HG02798 (cell line): ENCODE measurements at regions not wholly inside any gene's neighbourhood (a gene's known extent, or its start where the extent isn't known, plus 50 kb on each side); places are given as distances from the start of the nearest gene placed in this dataset.

Experiments used
- ATAC-seq: cut with Tn5 transposase; IDR thresholded peaks from one replicate; pipeline ENCODE4 v1.9.1; 2021; ENCODE audit warnings: mild to moderate bottlenecking; ENCODE audit not compliant: unreplicated experiment, poor library complexity

DNA sequence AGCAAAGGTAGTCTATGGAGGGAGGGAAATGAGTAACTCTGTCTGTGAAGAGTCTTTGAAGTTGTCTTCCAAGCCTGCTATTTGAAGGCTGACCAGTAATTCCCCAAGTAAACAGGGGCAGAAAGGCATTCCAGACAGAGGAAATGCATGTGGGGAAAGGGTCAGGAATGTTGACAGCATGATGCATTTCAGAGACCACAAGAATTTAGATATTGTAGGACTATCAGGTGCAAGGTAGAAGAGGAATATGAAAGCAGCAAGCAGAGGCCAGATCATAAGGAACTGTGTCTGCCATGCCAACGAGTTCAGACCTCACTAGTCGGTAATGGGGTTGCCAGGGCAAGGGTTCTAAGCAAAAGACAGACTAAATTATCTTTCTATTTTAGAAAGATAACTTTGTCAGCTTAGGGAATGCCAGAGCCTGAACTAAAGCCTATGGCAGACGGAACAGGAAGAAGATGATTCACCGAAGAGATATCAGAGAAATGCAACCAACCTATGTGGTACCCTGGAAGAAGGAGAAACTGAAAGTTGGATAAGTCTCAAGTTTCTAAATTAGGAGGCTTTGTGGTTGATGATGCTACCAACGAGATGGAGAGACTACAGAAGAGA lies 327.0 kb upstream of the RORA start:
- ATAC-seq, result no peak

DNA sequence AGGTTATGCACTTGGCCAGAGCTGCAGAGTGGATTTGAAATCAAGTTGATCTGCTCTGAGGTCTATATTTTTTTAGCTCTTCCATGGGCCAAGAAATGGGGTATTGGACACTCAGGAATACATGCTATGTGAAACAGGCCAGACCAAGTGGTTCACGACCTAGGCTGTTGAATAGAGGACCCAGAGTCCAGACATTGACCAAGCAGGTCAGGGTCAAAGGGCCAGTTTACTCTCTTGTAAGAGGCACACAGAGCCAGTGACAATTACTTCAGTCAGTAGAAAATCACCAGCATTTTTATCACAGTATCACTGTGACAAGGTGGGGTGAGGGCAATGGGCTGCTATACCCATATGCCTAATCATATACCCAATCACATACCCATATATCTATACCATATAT lies 320.6 kb upstream of the RORA start:
- no peak for ATAC-seq

DNA sequence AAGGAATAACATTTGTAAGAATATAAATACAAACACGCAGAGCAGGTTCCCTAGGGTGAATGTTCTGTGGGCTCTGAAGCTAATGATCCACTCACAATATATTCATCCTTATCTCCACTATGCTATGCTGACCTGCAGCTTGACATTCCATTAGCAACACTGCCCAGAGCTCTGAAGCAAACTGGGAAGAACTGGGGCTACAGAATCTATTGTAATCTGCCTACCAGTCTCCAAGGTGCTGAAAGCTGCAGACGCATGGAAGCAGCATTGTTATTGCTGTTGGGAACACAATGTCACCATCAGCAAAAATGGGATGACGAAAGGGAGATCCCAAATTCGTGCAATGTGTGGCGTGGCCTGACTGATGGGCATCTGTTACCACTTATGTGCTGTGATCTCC lies 316.7 kb upstream of the RORA start:
- no peak for ATAC-seq

DNA sequence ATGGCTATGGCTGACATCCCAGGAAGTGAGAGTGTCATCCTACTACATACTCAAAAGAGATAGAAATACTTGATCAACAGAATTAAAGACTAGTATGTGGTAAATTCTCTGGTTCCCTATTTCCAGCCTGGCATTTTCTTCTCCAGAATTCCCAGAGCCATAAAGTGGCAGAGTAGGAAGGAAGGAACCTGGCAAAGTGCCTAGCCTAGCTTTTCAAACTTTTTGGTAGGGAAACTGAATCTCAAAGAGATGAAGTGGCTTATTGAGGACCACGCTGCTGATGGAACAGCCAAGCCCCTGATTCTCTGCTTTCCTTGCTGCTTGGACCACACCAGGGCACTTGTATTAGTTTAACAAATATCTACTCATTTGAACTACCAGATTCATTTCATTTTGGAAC lies 312.4 kb upstream of the RORA start:
- no peak for ATAC-seq

DNA sequence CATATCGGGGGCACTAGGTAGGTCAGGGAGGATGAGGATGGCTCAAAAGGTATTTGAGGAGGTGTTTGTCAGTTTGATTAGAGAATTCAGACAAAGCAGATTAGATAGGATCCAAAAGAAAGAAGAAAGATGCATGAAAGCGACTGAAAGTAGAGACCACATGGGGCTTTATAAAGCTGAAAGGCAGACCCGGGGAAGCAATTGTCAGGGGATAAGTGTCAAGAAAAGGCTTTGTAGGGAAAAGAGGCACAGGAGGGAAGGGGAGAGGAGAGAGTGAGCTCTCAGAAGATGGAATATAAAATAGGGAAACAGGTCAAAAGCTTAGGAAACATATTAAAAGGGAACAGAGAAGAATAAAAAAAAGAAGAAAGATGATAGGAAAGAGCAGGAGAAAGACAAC lies 308.2 kb upstream of the RORA start:
- no peak for ATAC-seq

DNA sequence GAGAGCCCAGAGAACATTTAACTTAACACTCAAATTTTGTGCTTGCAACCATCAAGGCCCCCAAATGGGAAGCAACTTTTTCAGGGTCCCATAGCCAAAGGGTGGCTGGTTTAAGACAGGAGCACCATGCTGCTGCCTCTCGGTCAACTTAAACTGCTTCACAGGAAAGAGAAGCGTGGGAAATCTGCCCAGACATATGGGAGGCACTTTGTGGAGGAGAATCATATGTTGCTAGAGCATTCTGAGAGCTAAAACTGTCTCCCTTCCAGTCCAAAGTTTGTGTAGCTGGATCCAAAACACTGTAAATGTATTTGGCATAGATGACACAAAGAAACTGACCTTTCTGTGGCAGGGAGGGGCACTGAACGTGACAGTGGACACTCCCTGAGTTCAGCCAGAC lies 305.9 kb upstream of the RORA start:
- ATAC-seq, result no peak

DNA sequence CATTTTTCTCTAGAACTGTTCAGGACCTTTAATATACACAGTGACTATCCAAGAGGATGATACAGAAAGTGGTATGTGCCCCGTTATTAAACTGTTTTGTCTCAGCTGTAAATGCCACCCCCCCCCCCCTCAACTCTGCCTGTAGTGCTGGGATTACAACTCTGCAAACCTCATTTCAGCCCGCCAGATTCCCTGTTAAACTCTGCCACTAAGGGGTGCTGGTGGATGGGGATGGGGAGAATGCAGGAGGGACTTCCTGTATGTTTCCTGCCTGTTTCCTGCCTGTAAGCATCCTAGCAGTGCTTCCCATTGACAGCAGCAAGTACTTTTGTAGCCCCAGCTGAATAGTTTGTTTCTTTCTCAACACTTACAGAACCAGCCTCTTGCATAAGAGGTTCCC lies 301.7 kb upstream of the RORA start:
- ATAC-seq, result no peak

DNA sequence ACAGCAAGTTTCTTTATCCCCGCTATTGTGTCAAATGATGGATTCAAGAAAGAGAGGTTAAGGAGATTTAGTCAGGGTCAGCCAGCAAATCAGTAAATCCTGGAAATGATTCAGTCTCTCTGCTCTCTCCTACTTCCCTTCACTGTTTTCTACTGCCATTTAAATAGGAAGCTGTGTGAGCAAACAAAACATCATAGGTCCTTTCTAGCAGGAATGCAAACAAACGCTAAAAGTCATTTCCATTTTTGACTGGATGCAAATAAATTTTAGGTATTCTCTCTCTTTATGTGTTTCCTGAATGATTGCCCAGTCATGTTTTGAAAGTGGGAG lies 299.4 kb upstream of the RORA start:
- ATAC-seq, result no peak

DNA sequence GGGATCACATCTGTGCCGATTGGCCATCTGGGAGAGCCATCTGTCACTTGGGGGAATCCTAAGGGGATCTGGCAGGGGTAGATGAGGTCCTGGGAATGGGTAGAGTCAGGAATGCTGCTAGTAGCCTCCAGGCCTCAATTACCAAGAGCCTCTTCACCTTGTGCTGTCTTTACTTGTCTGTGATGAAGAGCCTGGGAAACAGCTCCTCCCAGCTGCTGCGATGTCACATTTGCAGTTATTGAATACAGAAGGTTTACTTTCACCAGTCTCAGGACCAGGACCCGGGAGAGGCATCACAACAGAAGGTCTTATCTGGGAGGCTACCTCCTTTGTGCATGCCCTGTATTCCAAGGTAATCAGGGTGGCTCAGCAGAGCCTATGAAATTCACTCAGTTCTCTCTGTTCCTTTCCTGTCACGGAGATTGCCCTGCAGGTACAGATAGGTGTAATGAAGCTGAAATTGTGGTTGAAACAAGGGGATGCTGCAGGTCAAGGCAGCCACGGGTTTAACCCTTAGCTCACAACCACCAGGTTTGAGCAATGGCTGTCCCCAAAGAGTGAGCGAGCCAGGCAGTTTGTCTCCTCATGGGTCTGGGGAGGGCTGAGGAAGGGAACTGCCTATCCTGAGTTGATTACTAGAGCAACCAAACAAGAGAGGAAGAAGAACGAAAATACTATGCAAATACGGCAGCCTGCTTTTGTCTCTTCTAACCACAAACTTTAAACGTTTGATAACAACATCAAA lies 298.9 kb upstream of the RORA start:
- no peak for ATAC-seq

DNA sequence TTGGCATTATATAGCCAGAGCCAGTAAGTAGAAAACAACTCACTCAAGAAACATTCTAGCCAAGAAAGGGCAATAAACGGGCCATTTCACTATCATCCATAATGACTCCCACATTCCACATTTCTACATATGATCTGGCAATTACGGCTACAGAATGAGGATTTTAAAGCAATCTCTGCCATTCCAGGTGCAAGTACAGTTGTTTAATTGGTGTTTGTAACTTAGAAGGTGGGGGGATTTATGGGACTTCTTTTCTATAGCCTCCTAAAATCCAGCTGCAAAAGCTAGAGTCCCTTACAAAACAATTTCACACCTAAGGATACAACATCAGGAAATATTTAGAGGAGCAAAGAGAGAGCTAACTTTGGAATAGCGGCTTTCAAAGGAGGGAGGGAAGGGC lies 295.4 kb upstream of the RORA start:
- ATAC-seq, result no peak

DNA sequence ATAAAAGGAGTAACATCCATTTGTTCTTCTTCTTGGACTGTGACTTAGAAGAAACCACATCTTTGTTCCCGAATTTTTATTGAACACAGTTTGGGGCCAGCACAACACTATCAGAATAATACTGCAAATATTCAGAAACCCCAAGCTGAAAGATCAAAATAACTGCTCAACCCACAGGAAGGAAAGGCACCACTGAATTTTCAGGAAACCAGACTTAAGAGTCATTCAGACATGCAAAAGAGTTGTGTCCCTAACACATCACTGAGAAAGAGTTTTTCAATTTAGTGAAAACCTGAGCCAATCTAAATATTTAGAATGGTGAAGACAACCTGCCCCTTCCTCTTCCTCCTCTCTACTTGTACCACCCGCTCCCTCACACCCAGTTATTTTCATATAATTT lies 295.0 kb upstream of the RORA start:
- no peak for ATAC-seq

DNA sequence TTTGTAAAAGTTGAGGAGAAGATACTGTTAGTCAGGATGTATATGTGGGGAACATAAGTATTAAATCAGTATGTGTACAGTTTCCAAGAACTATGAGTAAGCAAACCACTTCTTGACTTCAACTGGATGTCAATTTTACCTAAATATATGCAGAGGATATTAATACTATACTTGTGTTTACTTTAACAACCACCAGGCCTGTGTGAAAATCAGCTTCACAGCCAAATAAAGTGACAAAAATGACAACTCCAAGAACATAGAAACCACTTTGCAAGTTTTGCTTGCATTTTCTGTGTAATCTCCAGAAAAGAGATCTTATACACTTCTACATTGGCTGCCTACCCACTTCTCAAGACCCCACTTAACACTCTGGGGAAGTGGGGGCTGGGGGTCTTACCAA lies 293.3 kb upstream of the RORA start:
- ATAC-seq, result no peak

DNA sequence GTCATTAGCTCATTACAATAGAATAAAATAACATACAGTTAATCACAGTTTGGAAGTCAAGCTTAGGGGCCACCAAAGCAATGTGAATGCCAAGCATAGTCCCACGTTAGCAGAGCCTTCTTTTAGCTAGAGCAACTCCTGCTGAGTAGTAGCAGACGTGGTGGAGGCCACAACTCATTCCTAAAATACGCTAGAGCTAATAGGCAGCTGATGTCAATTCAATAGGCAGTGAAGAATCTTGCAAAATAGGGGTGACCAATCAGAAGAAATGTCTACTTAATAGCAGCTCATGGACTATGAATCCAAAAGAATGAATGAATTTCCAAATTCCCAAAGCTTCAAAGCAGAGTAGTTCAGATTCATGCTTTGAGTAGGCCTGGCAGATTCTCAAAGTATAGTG lies 292.9 kb upstream of the RORA start:
- no peak for ATAC-seq

DNA sequence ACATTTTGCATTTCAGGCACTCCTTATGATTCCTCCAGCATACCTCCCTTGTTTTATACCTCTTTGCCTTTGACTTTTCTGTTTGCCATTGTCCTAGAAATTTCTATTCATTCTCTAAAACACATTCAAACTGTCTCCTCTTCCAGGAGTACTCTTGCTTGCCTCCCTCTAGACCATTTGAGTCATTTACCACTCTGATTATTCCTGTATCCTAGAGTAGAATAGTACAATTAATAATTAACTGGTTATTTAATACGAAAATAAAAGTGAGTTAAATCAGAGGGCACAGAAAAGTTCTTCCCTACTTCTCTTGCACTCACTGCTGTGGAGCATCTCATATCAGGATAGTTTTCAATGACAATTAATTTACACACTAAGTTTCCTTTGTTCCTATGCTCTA lies 290.2 kb upstream of the RORA start:
- ATAC-seq, result no peak

DNA sequence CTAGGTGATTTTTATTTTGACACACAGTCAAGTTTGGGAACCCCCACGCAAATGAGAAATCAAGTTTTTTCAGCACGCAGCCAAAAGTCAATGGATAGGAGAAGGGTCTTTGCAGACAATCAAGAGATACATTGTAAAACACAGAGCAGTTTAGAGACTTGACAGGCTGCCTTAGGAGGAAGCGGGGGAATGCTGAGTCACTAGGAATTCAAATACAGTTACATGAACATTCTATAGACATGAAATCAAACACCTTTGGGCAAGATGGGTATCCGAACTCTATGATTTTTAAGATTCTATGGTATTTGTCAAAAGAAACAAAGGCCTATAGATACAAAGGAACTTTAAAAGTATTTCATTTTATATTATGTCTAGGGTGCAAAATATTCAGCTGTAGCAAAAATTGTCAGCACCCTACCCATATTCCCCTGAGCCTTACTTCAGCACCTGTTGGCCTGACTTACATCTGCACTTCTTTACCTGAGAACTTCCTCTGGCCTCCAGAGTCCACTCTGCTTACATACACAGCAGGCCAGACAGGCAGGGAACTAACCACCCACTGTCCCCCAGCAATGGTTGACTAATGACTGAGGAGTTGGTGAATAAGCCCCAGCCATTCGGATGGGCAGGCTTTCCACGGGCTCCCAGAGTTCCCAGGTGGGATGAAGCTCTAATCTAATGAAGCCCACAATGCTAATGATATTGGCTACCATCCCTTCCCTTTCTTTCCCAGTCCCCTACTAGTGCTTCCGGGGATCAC lies 289.3 kb upstream of the RORA start:
- no peak for ATAC-seq

DNA sequence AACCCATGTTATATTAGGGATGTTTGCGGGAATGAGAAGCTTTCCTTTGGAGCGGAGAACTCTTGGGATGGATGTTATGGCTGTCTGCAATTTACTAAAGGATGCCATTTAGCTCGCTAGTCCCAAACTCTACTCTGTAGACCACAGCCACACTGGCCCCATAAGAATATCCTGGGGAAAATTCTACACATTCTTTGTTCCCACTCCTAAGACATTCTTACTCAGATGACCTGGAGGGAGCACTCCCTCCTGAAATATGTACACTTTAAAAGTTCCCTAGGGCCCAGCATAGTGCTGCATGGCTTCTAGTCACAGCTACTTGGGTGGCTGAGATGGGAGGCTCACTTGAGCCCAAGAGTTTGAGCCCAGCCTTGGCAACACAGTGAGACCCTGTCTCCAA lies 288.7 kb upstream of the RORA start:
- ATAC-seq, result no peak

DNA sequence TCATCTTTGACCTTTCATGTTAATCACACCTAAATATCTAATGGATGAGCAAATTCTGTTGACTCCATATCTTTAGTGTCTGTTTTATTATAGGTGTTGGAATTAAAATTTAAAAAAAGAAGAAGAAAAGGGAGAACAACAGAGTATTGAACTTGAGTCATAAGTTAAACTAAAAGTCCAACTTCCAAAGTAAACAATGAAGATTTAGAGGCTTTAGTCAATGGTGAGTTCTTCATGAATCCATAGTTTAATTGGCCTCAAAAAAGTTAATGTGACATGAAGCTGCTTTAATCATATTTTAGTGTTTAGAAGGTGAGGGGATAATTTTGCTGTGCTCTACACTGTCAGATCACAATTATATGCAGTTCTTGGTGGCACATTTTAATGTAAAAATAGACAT lies 288.2 kb upstream of the RORA start:
- ATAC-seq, result no peak

DNA sequence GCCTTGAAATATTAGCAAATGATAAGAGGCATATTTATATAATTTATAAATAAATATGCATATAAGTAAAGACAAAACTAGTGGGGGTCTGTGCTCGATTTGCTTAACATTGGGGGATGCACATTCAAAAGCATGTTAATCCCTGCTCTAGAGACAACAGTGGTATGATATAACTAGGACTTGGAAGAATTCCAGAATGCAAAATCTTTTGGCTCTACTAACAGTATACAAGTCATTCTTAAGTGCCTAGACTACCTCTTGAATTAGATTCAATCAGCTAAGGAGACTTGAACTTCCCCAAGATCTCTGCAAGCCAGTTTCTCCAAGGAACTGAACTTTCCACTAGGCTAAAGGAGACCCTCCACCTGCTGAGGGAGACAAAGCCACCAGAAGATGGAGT lies 282.7 kb upstream of the RORA start:
- ATAC-seq, result no peak

DNA sequence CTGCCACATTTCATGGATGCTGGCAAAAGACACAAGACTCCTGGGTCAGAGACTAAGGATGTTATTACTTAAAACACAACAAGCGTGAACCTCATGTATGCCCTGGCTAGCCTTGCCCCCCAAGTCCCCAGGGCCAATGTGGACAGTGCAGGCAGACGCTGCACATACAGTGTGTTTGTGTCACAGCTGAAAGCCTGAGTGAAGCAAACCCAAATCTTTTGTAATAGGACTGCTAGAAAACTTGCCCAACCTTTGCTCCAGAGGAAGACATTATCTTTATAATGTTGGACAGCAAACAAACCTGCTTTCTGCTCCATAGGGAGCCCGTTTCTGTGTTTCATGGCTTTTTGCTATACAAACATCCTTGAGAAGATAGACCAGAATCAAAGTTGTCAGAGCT lies 282.0 kb upstream of the RORA start:
- no peak for ATAC-seq

DNA sequence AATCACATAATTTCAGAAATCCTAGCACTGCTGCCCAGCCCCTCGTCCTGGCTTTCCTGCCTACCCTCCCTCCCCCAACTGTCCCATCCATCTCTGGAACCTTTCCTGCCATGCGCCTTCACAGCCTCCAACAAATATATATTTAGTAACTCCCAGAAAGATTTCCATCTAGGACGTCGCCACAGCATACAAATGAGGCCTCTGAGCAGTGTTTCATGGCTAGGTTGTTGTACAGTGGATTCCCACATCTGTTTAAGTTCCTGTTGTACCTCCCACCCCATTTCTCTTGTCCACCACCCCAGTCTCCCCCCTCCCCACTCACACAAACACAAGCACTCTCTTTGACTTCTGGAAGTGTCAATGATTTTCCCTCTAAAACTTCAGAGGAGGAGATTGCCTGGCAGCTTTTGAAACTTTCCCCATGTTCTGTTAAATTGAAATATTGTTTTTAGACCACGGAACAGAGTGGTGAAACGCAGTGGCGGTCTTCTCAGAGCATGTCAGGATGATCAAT lies 280.3 kb upstream of the RORA start:
- no peak for ATAC-seq

DNA sequence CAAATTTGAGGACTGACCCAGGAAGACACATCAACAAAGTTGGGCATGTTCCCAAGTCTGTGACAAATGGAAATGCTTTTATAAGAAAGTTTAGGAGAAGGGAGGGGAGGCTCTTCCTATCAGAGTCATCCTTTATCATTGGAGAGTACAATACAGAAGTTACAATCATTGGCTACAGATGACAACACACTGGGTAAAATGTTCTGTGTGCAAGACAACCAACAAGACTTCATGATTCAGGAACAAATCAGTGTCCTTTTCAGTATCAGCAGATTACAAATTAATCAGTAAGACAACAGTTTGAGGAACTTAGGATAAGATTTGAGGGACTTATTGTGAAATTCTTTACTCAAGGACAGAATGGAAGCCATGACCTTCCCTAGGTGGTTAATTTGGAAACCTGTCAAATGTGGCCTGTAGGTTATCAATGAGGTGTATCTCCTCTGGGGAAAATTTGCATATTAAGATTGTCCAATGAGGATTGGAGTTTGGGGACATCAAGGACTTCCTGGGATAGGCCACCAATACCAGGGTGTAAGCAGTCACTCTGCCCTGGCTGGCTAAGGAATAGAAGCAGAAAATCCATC lies 274.4 kb upstream of the RORA start:
- no peak for ATAC-seq
